ENCODE measurements at regions not wholly inside any gene's neighbourhood (a gene's known extent, or its start where the extent isn't known, plus 50 kb on each side); places are given as distances from the start of the nearest gene placed in this dataset.

GRCh38 chr5:164062304-164062703 lies 556.9 kb downstream of the MAT2B start:
- H3K27ac ChIP-seq: no peak overlapping the region
- TF ChIP-seq ZFX (IDR thresholded peaks at IDR 0.05; ENCODE audit: borderline replicate concordance) (no peak), CTCF (IDR thresholded peaks at IDR 0.05) (no peak)

GRCh38 chr5:164065266-164065665 lies 559.8 kb downstream of the MAT2B start:
- TF ChIP-seq CTCF (IDR thresholded peaks at IDR 0.05): no peak
- TF ChIP-seq ZFX (IDR thresholded peaks at IDR 0.05; ENCODE audit: borderline replicate concordance): no peak
- no peak overlapping the region for H3K27ac ChIP-seq

GRCh38 chr5:164071671-164072070 lies 566.3 kb downstream of the MAT2B start:
- H3K27ac ChIP-seq: no peak overlapping the region
- TF ChIP-seq ZFX (IDR thresholded peaks at IDR 0.05; ENCODE audit: borderline replicate concordance) (no peak), CTCF (IDR thresholded peaks at IDR 0.05) (no peak)

- H3K27ac ChIP-seq: no peak overlapping the region
- no peak for TF ChIP-seq ZFX (IDR thresholded peaks at IDR 0.05; ENCODE audit: borderline replicate concordance)
Observed at GRCh38 chr5:164073081-164073480, 567.7 kb downstream of the MAT2B start.

- no peak overlapping the region for H3K27ac ChIP-seq
- TF ChIP-seq CTCF (IDR thresholded peaks at IDR 0.05): no peak
Observed at GRCh38 chr5:164076556-164076955, 571.1 kb downstream of the MAT2B start.

- no peak overlapping the region for H3K27ac ChIP-seq
- TF ChIP-seq ZFX (IDR thresholded peaks at IDR 0.05; ENCODE audit: borderline replicate concordance) (no peak), CTCF (IDR thresholded peaks at IDR 0.05) (no peak)
Observed at GRCh38 chr5:164090358-164090757, 584.9 kb downstream of the MAT2B start.

- TF ChIP-seq CTCF (IDR thresholded peaks at IDR 0.05) (no peak), ZFX (IDR thresholded peaks at IDR 0.05; ENCODE audit: borderline replicate concordance) (no peak)
- no peak overlapping the region for H3K27ac ChIP-seq
Observed at GRCh38 chr5:164091836-164092235, 586.4 kb downstream of the MAT2B start.

- TF ChIP-seq CTCF (IDR thresholded peaks at IDR 0.05) (no peak), ZFX (IDR thresholded peaks at IDR 0.05; ENCODE audit: borderline replicate concordance) (no peak)
- H3K27ac ChIP-seq: no peak overlapping the region
Observed at GRCh38 chr5:164094291-164094690, 588.9 kb downstream of the MAT2B start.
